Transverse colon (tissue), 3 donors: ENCODE measurements at regions not wholly inside any gene's neighbourhood (a gene's known extent, or its start where the extent isn't known, plus 50 kb on each side); places are given as distances from the start of the nearest gene placed in this dataset.

Experiments
- POLR2A ChIP-seq: fragments of 450-650 bp; IDR thresholded peaks from one replicate; pipeline ENCODE4 v1.6.1; 2016; ENCODE audit warnings: antibody characterized with exemption, mild to moderate bottlenecking, moderate library complexity
- POLR2AphosphoS5 ChIP-seq, 3 donors: sonication (generic); formaldehyde crosslinking; IDR thresholded peaks; one replicate each; pipeline ENCODE4 v1.6.1; 2016; ENCODE audit warnings: antibody characterized with exemption in 3 of 3

DNA sequence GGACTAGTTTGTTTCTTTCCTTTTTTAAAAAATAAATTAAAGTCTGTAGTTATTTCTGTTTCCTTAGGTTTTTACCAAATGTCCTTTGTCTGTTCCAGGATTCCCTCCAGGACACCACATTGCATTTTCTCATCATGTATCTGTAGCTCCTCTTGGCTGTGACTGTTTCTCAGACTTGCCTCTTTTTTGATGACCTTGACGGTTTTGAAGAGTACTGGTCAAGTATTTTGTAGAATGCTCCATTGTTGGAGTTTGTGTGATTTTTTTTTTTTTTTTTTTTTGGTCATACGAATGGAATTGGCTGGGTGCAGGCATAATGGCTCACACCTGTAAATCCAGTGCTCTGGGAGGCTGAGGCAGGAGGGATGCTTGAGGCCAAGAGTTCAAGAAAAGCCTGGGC is 127.1 kb upstream of the BMPER start:
- TF ChIP-seq POLR2A (no peak), POLR2AphosphoS5 (IDR thresholded peaks at IDR 0.05) (no peak)
